ENCODE measurements at regions not wholly inside any gene's neighbourhood (a gene's known extent, or its start where the extent isn't known, plus 50 kb on each side); places are given as distances from the start of the nearest gene placed in this dataset.

- DNase-seq (ENCODE audit: low read depth) = no peak
- H3K4me3 ChIP-seq (ENCODE audit: low read depth, low read length) = no peak overlapping the region
- TF ChIP-seq POLR2A (IDR thresholded peaks at IDR 0.05; ENCODE audit: extremely low read depth, insufficient read length) (no peak), MAX (IDR thresholded peaks at IDR 0.05; ENCODE audit: low read depth, low read length) (no peak), CTCF (IDR thresholded peaks at IDR 0.05; ENCODE audit: low read depth, low read length) (no peak), MYC (IDR thresholded peaks at IDR 0.05; ENCODE audit: low read depth, low read length) (no peak)
Measured at GRCh38 chr2:234601213-234601612, 104.3 kb upstream of the ARL4C start.

DNA sequence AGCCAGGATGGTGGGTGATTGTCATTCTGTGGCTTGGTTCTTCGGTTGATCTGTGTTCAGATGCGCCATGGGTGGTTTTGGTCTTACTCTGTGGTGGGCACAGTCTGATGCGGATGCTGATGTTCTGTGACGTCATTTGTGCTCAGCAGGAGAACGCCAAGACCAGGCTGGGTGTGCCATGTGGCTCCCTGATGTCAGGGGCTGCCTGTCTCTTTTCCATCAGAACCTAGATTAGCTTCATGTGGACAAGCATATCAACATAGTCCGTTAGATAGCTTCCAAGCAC is 100.6 kb upstream of the ARL4C start:
- DNase-seq (ENCODE audit: low read depth) = no peak
- no peak for TF ChIP-seq MAX (IDR thresholded peaks at IDR 0.05; ENCODE audit: low read depth, low read length)
- no peak for TF ChIP-seq POLR2A (IDR thresholded peaks at IDR 0.05; ENCODE audit: extremely low read depth, insufficient read length)
- no peak for TF ChIP-seq MYC (IDR thresholded peaks at IDR 0.05; ENCODE audit: low read depth, low read length)
- TF ChIP-seq CTCF (IDR thresholded peaks at IDR 0.05; ENCODE audit: low read depth, low read length) = no peak
- H3K4me3 ChIP-seq (ENCODE audit: low read depth, low read length) = no peak overlapping the region

DNA sequence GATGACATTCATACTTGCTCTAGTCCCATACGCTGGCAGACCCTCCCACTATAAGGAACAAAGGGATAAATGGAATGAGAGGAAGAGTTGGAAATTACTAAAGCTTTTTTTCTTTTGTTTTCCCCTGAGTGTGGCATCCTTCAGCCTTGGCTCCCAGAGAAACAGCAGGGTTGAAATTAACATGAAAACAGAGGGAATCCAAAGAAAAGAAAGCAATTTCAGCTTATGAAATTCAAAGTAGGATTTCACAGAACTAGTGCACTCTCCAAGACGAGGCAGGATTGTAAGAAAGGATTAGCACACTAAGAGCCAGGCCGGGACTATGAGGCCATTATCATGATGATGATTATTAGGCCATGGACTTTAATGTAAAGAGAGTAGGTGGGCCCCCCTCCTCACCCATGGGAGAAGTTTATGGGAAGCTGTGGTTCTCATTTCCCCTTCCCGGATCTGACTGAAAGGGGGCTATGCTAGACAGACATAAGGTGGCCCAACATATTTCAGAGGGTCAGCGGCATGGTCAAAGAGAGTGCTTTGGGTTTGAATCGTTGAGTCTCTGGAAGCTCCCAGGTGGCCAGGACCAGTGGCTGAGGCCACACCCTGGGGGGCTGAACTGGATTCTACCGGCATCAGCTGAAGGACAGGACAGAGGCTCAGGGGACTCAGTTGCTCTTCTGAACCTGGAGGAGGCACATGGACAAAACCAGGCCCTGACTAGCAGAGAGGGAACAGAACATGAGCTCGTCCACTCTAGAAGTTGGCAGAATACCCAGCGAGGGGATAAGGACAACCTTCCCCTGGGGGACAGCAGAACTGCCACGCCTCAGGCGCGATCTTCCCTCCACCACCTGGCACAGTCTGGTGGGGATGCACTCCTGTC is 100.1 kb upstream of the ARL4C start:
- TF ChIP-seq POLR2A (IDR thresholded peaks at IDR 0.05; ENCODE audit: extremely low read depth, insufficient read length) (no peak), MAX (IDR thresholded peaks at IDR 0.05; ENCODE audit: low read depth, low read length) (no peak), MYC (IDR thresholded peaks at IDR 0.05; ENCODE audit: low read depth, low read length) (no peak), CTCF (IDR thresholded peaks at IDR 0.05; ENCODE audit: low read depth, low read length) (no peak)
- DNase-seq (ENCODE audit: low read depth) = no peak
- no peak overlapping the region for H3K4me3 ChIP-seq (ENCODE audit: low read depth, low read length)

DNA sequence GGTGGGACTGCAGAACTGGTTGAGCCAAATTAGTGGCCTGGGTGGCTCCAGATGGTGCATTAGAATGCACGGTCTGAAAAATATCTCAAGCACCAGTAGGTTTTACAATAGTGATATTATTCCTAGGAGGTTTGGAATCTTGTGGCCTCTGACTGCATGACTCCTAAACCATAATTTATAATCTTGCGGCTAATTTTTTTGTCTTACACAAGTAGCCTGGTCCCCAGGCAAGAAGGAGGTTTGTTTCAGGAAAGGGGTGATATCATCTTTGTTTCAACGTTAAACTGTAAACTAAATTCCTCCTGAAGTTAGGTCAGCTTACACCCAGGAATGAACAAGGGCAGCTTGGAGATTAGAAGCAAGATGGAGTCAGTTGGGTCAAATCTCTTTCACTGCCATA is 98.9 kb upstream of the ARL4C start:
- TF ChIP-seq CTCF (IDR thresholded peaks at IDR 0.05; ENCODE audit: low read depth, low read length) (no peak), POLR2A (IDR thresholded peaks at IDR 0.05; ENCODE audit: extremely low read depth, insufficient read length) (no peak), MAX (IDR thresholded peaks at IDR 0.05; ENCODE audit: low read depth, low read length) (no peak), MYC (IDR thresholded peaks at IDR 0.05; ENCODE audit: low read depth, low read length) (no peak)
- no peak for DNase-seq (ENCODE audit: low read depth)
- H3K4me3 ChIP-seq (ENCODE audit: low read depth, low read length) = no peak overlapping the region

- no peak for DNase-seq (ENCODE audit: low read depth)
- H3K4me3 ChIP-seq (ENCODE audit: low read depth, low read length) = no peak overlapping the region
- no peak for TF ChIP-seq MAX (IDR thresholded peaks at IDR 0.05; ENCODE audit: low read depth, low read length)
- TF ChIP-seq POLR2A (IDR thresholded peaks at IDR 0.05; ENCODE audit: extremely low read depth, insufficient read length) = no peak
- TF ChIP-seq CTCF (IDR thresholded peaks at IDR 0.05; ENCODE audit: low read depth, low read length) = no peak
- no peak for TF ChIP-seq MYC (IDR thresholded peaks at IDR 0.05; ENCODE audit: low read depth, low read length)
Measured at GRCh38 chr2:234594715-234595114, 97.8 kb upstream of the ARL4C start.
